Germinal center (tissue), 1 donor: ENCODE measurements at regions not wholly inside any gene's neighbourhood (a gene's known extent, or its start where the extent isn't known, plus 50 kb on each side); places are given as distances from the start of the nearest gene placed in this dataset.

Source experiments
- DNase-seq: peaks from one replicate; pipeline ENCODE4 v3.0.0; 2012; ENCODE audit warnings: mixed read lengths, low spot score

GRCh38 chr7:98679741-98680140 is 62.7 kb downstream of the NPTX2 start:
- no peak for DNase-seq

GRCh38 chr7:98681511-98681910 is 64.4 kb downstream of the NPTX2 start:
- no peak for DNase-seq

- no peak for DNase-seq
Observed at GRCh38 chr7:98681951-98682350, 64.9 kb downstream of the NPTX2 start.

- no peak for DNase-seq
Observed at GRCh38 chr7:98683514-98683913, 66.4 kb downstream of the NPTX2 start.

GRCh38 chr7:98685541-98685940 is 68.5 kb downstream of the NPTX2 start:
- no peak for DNase-seq

GRCh38 chr7:98686466-98687080 is 69.5 kb downstream of the NPTX2 start:
- no peak for DNase-seq

GRCh38 chr7:98687111-98687751 is 70.1 kb downstream of the NPTX2 start:
- DNase-seq = no peak

- no peak for DNase-seq
Observed at GRCh38 chr7:98691619-98692018, 74.5 kb downstream of the NPTX2 start.

- DNase-seq = no peak
Observed at GRCh38 chr7:98697083-98697482, 80.0 kb downstream of the NPTX2 start.

- no peak for DNase-seq
Observed at GRCh38 chr7:98697485-98698240, 80.6 kb downstream of the NPTX2 start.

- DNase-seq = no peak
Observed at GRCh38 chr7:98698976-98699375, 81.9 kb downstream of the NPTX2 start.

GRCh38 chr7:98700533-98700932 is 83.4 kb downstream of the NPTX2 start:
- no peak for DNase-seq

- DNase-seq = no peak
Observed at GRCh38 chr7:98701372-98701771, 84.3 kb downstream of the NPTX2 start.

GRCh38 chr7:98702021-98702420 is 84.9 kb downstream of the NPTX2 start:
- no peak for DNase-seq

- DNase-seq = no peak
Observed at GRCh38 chr7:98703916-98704315, 86.8 kb downstream of the NPTX2 start.

- no peak for DNase-seq
Observed at GRCh38 chr7:98705626-98706025, 88.5 kb downstream of the NPTX2 start.

- no peak for DNase-seq
Observed at GRCh38 chr7:98707076-98707475, 90.0 kb downstream of the NPTX2 start.

GRCh38 chr7:98711945-98712344 is 94.9 kb downstream of the NPTX2 start:
- no peak for DNase-seq

- DNase-seq = no peak
Observed at GRCh38 chr7:98713165-98713810, 96.2 kb downstream of the NPTX2 start.

GRCh38 chr7:98719396-98719795 is 102.3 kb downstream of the NPTX2 start:
- no peak for DNase-seq

GRCh38 chr7:98722402-98722801 is 105.3 kb downstream of the NPTX2 start:
- DNase-seq = no peak

GRCh38 chr7:98724591-98724990 is 107.5 kb downstream of the NPTX2 start:
- no peak for DNase-seq

- DNase-seq = no peak
Observed at GRCh38 chr7:98727146-98727709, 110.1 kb downstream of the NPTX2 start.
